GM23338 (cell line): ENCODE measurements at regions not wholly inside any gene's neighbourhood (a gene's known extent, or its start where the extent isn't known, plus 50 kb on each side); places are given as distances from the start of the nearest gene placed in this dataset.

Experiments
- ATAC-seq: fragments of 200-7000 bp; cut with Tn5 transposase; 3 replicates; pipeline ENCODE4 v1.9.1; 2020
- DNase-seq: peaks from one replicate; pipeline ENCODE4 v3.0.0-alpha.2; 2015; ENCODE audit warnings: low spot score
- H2AFZ ChIP-seq: fragments of 200-600 bp; sonication (generic); 2 replicates; pipeline ENCODE4 v1.8.0; 2016; ENCODE audit warnings: antibody characterized with exemption, mild to moderate bottlenecking, moderate library complexity
- H3F3A ChIP-seq: fragments of 200-600 bp; sonication (generic); replicated peaks from 2 replicates; pipeline ENCODE4 v1.8.0; 2017; ENCODE audit warnings: antibody characterized with exemption, mixed run types, low read depth
- H3K27ac ChIP-seq: fragments of 200-600 bp; sonication (generic); 2 replicates; pipeline ENCODE4 v1.6.1; 2016; ENCODE audit warnings: low read depth
- H3K27me3 ChIP-seq: fragments of 200-600 bp; sonication (generic); 2 replicates; pipeline ENCODE4 v1.8.0; 2016; ENCODE audit warnings: mild to moderate bottlenecking, mixed run types, moderate library complexity; ENCODE audit not compliant: insufficient read depth
- H3K36me3 ChIP-seq: fragments of 200-600 bp; sonication (generic); 2 replicates; pipeline ENCODE4 v1.8.0; 2016; ENCODE audit warnings: mild to moderate bottlenecking; ENCODE audit not compliant: insufficient read depth
- H3K4me1 ChIP-seq: fragments of 200-600 bp; sonication (generic); 2 replicates; pipeline ENCODE4 v1.8.0; 2016; ENCODE audit warnings: mild to moderate bottlenecking, moderate library complexity; ENCODE audit not compliant: insufficient read depth
- H3K4me2 ChIP-seq: fragments of 200-600 bp; sonication (generic); 2 replicates; pipeline ENCODE4 v1.7.1; 2017; ENCODE audit warnings: mixed run types
- H3K4me3 ChIP-seq: fragments of 200-600 bp; sonication (generic); 2 replicates; pipeline ENCODE4 v1.6.1; 2016; ENCODE audit warnings: mixed run types
- H3K79me2 ChIP-seq: fragments of 200-600 bp; sonication (generic); replicated peaks from 2 replicates; pipeline ENCODE4 v1.8.0; 2017; ENCODE audit warnings: mild to moderate bottlenecking; ENCODE audit not compliant: insufficient read depth
- H3K9me2 ChIP-seq: fragments of 200-600 bp; sonication (generic); 2 replicates; pipeline ENCODE4 v1.8.0; 2017; ENCODE audit not compliant: insufficient read depth
- H4K20me1 ChIP-seq: fragments of 200-600 bp; sonication (generic); replicated peaks from 2 replicates; pipeline ENCODE4 v1.8.0; 2017; ENCODE audit warnings: mild to moderate bottlenecking; ENCODE audit not compliant: insufficient read depth
- H3K27ac Mint-ChIP-seq: 2 replicates; pipeline ENCODE4 v1.8.0; 2020; ENCODE audit warnings: inconsistent platforms, mild to moderate bottlenecking, moderate library complexity, mixed read lengths
- H3K27me3 Mint-ChIP-seq: 3 replicates; pipeline ENCODE4 v1.8.0; 2022; ENCODE audit warnings: low read depth, mild to moderate bottlenecking, moderate library complexity, mixed read lengths, inconsistent platforms; ENCODE audit not compliant: insufficient read depth, poor library complexity
- H3K36me3 Mint-ChIP-seq: 3 replicates; pipeline ENCODE4 v1.8.0; 2021; ENCODE audit warnings: low read depth, mild to moderate bottlenecking, inconsistent platforms, moderate library complexity, mixed read lengths
- H3K4me1 Mint-ChIP-seq: 3 replicates; pipeline ENCODE4 v1.8.0; 2020; ENCODE audit warnings: mild to moderate bottlenecking, inconsistent platforms, mixed read lengths
- H3K4me3 Mint-ChIP-seq: 3 replicates; pipeline ENCODE4 v1.8.0; 2021; ENCODE audit warnings: moderate library complexity, mild to moderate bottlenecking, inconsistent platforms, mixed read lengths
- H3K9me3 Mint-ChIP-seq: 3 replicates; pipeline ENCODE4 v1.8.0; 2020; ENCODE audit warnings: moderate library complexity, mild to moderate bottlenecking, inconsistent platforms, mixed read lengths
- CREB1 ChIP-seq: fragments of 250-450 bp; sonication (Bioruptor Pico); IDR thresholded peaks from 2 replicates; pipeline ENCODE4 v1.5.0; 2020; ENCODE audit warnings: low read depth, mild to moderate bottlenecking, moderate library complexity
- ETS1 ChIP-seq: IDR thresholded peaks from 2 replicates; pipeline ENCODE4 v1.6.1; 2016; ENCODE audit warnings: antibody characterized with exemption
- EZH2 ChIP-seq: fragments of 200-600 bp; sonication (generic); IDR thresholded peaks from one replicate; pipeline ENCODE4 v1.8.0; 2017; ENCODE audit warnings: antibody characterized with exemption, mild to moderate bottlenecking, low read depth; ENCODE audit not compliant: unreplicated experiment
- EZH2phosphoT487 ChIP-seq: fragments of 200-600 bp; sonication (generic); IDR thresholded peaks from one replicate; pipeline ENCODE4 v1.8.1; 2018; ENCODE audit warnings: antibody characterized with exemption; ENCODE audit not compliant: unreplicated experiment
- JUNB ChIP-seq: IDR thresholded peaks from one replicate; pipeline ENCODE4 v1.6.1; 2016; ENCODE audit warnings: antibody characterized with exemption; ENCODE audit not compliant: unreplicated experiment
- NANOG ChIP-seq: IDR thresholded peaks from 2 replicates; pipeline ENCODE4 v1.6.1; 2016; ENCODE audit warnings: antibody characterized with exemption, borderline replicate concordance
- POLR2AphosphoS5 ChIP-seq: IDR thresholded peaks from 2 replicates; pipeline ENCODE4 v1.6.1; 2016; ENCODE audit warnings: antibody characterized with exemption, low read depth
- STAT1 ChIP-seq: IDR thresholded peaks from one replicate; pipeline ENCODE4 v1.6.1; 2016; ENCODE audit warnings: antibody characterized with exemption; ENCODE audit not compliant: unreplicated experiment
- ZNF114 ChIP-seq: fragments of 250-450 bp; sonication (Bioruptor Pico); IDR thresholded peaks from 2 replicates; pipeline ENCODE4 v1.5.0; 2020; ENCODE audit warnings: mild to moderate bottlenecking, moderate library complexity
- ZNF331 ChIP-seq: fragments of 250-450 bp; sonication (Bioruptor Pico); IDR thresholded peaks from 2 replicates; pipeline ENCODE4 v1.5.0; 2020; ENCODE audit warnings: low read depth, mild to moderate bottlenecking, moderate library complexity
- TF ChIP-seq, protein P1 (sequence below), 2 experiments: fragments of 200-600 bp in 1 of 2; sonication (generic) in 1 of 2; conservative IDR thresholded peaks; 2 replicates each; pipeline versions ENCODE4 v1.5.1 to v1.6.1; 2016 to 2017; ENCODE audit warnings: antibody characterized with exemption in 2 of 2, low read depth in 2 of 2, mild to moderate bottlenecking in 2 of 2, moderate library complexity in 1 of 2
- TF ChIP-seq, protein P2 (sequence below): IDR thresholded peaks from one replicate; pipeline ENCODE4 v1.6.1; 2018; ENCODE audit warnings: antibody characterized with exemption; ENCODE audit not compliant: unreplicated experiment
- TF ChIP-seq, protein P3 (sequence below): fragments of 250-450 bp; sonication (Bioruptor Pico); IDR thresholded peaks from 2 replicates; pipeline ENCODE4 v1.5.0; 2020; ENCODE audit warnings: mild to moderate bottlenecking, moderate library complexity

DNA sequence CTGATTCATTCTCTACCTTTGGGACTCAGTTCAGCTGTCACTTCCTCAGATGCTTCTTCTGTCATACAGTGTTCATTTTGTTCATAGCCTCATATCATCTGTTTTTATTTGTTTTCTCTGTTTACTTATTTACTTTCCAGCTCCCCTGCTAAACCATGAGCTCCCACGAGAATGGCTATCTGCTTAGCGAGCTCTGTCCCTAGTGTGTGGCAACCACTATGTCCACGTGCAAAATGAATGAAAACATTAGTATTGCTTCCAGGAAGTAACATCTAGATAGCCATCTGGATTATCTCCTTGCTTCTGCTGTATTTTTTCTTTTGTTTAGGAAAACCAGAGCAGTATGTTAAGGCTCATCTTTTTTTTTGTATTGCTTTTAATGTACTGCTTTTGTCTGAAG is 417.0 kb upstream of the SLC35B3 start:
- Mint-ChIP-seq H3K9me3 (no peaks in the 10 kb centered on the region; the same call in 2 of the 3 replicates), H3K36me3 (no peaks in the 10 kb centered on the region), H3K27me3 (no peaks in the 10 kb centered on the region), H3K4me3 (no peak overlapping the region), H3K4me1 (peaks cover 3% of the 10 kb centered on the region; the same call in 2 of the 3 replicates), H3K27ac (no peak overlapping the region)
- H3K4me2 ChIP-seq = no peak overlapping the region
- H3F3A ChIP-seq = no peaks in the 10 kb centered on the region
- TF ChIP-seq CREB1 (CRISPR knock-in tag) = no peak
- TF ChIP-seq ETS1 = no peak
- TF ChIP-seq, protein P1, sequence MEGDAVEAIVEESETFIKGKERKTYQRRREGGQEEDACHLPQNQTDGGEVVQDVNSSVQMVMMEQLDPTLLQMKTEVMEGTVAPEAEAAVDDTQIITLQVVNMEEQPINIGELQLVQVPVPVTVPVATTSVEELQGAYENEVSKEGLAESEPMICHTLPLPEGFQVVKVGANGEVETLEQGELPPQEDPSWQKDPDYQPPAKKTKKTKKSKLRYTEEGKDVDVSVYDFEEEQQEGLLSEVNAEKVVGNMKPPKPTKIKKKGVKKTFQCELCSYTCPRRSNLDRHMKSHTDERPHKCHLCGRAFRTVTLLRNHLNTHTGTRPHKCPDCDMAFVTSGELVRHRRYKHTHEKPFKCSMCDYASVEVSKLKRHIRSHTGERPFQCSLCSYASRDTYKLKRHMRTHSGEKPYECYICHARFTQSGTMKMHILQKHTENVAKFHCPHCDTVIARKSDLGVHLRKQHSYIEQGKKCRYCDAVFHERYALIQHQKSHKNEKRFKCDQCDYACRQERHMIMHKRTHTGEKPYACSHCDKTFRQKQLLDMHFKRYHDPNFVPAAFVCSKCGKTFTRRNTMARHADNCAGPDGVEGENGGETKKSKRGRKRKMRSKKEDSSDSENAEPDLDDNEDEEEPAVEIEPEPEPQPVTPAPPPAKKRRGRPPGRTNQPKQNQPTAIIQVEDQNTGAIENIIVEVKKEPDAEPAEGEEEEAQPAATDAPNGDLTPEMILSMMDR (conservative IDR thresholded peaks at IDR 0.05; ENCODE audit: low read depth in 2 of 2) = no peak
- no peak for TF ChIP-seq NANOG
- no peak for TF ChIP-seq ZNF331 (CRISPR knock-in tag)
- TF ChIP-seq, protein P2, sequence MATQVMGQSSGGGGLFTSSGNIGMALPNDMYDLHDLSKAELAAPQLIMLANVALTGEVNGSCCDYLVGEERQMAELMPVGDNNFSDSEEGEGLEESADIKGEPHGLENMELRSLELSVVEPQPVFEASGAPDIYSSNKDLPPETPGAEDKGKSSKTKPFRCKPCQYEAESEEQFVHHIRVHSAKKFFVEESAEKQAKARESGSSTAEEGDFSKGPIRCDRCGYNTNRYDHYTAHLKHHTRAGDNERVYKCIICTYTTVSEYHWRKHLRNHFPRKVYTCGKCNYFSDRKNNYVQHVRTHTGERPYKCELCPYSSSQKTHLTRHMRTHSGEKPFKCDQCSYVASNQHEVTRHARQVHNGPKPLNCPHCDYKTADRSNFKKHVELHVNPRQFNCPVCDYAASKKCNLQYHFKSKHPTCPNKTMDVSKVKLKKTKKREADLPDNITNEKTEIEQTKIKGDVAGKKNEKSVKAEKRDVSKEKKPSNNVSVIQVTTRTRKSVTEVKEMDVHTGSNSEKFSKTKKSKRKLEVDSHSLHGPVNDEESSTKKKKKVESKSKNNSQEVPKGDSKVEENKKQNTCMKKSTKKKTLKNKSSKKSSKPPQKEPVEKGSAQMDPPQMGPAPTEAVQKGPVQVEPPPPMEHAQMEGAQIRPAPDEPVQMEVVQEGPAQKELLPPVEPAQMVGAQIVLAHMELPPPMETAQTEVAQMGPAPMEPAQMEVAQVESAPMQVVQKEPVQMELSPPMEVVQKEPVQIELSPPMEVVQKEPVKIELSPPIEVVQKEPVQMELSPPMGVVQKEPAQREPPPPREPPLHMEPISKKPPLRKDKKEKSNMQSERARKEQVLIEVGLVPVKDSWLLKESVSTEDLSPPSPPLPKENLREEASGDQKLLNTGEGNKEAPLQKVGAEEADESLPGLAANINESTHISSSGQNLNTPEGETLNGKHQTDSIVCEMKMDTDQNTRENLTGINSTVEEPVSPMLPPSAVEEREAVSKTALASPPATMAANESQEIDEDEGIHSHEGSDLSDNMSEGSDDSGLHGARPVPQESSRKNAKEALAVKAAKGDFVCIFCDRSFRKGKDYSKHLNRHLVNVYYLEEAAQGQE = no peak
- no peak for TF ChIP-seq POLR2AphosphoS5
- TF ChIP-seq JUNB = no peak
- no peak for TF ChIP-seq EZH2phosphoT487
- no peak for TF ChIP-seq ZNF114 (CRISPR knock-in tag)
- TF ChIP-seq, protein P3, sequence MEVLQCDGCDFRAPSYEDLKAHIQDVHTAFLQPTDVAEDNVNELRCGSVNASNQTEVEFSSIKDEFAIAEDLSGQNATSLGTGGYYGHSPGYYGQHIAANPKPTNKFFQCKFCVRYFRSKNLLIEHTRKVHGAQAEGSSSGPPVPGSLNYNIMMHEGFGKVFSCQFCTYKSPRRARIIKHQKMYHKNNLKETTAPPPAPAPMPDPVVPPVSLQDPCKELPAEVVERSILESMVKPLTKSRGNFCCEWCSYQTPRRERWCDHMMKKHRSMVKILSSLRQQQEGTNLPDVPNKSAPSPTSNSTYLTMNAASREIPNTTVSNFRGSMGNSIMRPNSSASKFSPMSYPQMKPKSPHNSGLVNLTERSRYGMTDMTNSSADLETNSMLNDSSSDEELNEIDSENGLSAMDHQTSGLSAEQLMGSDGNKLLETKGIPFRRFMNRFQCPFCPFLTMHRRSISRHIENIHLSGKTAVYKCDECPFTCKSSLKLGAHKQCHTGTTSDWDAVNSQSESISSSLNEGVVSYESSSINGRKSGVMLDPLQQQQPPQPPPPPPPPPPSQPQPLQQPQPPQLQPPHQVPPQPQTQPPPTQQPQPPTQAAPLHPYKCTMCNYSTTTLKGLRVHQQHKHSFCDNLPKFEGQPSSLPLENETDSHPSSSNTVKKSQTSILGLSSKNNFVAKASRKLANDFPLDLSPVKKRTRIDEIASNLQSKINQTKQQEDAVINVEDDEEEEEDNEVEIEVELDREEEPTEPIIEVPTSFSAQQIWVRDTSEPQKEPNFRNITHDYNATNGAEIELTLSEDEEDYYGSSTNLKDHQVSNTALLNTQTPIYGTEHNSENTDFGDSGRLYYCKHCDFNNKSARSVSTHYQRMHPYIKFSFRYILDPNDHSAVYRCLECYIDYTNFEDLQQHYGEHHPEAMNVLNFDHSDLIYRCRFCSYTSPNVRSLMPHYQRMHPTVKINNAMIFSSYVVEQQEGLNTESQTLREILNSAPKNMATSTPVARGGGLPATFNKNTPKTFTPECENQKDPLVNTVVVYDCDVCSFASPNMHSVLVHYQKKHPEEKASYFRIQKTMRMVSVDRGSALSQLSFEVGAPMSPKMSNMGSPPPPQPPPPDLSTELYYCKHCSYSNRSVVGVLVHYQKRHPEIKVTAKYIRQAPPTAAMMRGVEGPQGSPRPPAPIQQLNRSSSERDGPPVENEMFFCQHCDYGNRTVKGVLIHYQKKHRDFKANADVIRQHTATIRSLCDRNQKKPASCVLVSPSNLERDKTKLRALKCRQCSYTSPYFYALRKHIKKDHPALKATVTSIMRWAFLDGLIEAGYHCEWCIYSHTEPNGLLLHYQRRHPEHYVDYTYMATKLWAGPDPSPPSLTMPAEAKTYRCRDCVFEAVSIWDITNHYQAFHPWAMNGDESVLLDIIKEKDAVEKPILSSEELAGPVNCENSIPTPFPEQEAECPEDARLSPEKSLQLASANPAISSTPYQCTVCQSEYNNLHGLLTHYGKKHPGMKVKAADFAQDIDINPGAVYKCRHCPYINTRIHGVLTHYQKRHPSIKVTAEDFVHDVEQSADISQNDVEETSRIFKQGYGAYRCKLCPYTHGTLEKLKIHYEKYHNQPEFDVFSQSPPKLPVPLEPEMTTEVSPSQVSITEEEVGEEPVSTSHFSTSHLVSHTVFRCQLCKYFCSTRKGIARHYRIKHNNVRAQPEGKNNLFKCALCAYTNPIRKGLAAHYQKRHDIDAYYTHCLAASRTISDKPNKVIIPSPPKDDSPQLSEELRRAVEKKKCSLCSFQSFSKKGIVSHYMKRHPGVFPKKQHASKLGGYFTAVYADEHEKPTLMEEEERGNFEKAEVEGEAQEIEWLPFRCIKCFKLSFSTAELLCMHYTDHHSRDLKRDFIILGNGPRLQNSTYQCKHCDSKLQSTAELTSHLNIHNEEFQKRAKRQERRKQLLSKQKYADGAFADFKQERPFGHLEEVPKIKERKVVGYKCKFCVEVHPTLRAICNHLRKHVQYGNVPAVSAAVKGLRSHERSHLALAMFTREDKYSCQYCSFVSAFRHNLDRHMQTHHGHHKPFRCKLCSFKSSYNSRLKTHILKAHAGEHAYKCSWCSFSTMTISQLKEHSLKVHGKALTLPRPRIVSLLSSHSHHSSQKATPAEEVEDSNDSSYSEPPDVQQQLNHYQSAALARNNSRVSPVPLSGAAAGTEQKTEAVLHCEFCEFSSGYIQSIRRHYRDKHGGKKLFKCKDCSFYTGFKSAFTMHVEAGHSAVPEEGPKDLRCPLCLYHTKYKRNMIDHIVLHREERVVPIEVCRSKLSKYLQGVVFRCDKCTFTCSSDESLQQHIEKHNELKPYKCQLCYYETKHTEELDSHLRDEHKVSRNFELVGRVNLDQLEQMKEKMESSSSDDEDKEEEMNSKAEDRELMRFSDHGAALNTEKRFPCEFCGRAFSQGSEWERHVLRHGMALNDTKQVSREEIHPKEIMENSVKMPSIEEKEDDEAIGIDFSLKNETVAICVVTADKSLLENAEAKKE = no peak
- TF ChIP-seq STAT1 = no peak
- TF ChIP-seq EZH2 = no peak
- ATAC-seq (no peak), DNase-seq (no peak)
- no peak overlapping the region for H3K27ac ChIP-seq
- no peak overlapping the region for H2AFZ ChIP-seq
- no peaks in the 10 kb centered on the region for H3K4me1 ChIP-seq
- H3K27me3 ChIP-seq = no peaks in the 10 kb centered on the region
- H3K9me2 ChIP-seq = peaks cover 11% of the 10 kb centered on the region
- H4K20me1 ChIP-seq = no peaks in the 10 kb centered on the region
- H3K79me2 ChIP-seq = no peaks in the 10 kb centered on the region
- no peaks in the 10 kb centered on the region for H3K36me3 ChIP-seq
- no peak overlapping the region for H3K4me3 ChIP-seq
